ENCODE measurements at regions not wholly inside any gene's neighbourhood (a gene's known extent, or its start where the extent isn't known, plus 50 kb on each side); places are given as distances from the start of the nearest gene placed in this dataset.

DNA sequence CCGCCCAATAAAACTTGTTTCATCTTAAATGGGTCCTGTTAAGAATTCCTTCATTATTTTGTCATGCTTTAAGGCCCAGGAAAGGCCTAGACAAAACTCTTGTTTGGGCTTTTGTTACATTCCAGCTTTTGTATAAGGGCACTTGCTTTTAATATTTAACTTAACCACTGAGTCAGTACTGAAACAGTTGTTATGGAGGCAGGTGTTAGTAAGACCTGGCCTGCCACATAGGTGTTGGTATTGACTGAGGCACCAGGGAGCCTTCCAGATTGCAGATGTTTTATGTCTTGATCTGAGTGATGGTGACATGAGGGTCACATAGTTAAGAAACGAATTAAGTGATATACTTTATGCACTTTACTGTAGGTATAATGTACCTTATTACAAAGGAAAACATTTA, 274.9 kb upstream of the TGFBR2 start:
- TF ChIP-seq, protein P1, sequence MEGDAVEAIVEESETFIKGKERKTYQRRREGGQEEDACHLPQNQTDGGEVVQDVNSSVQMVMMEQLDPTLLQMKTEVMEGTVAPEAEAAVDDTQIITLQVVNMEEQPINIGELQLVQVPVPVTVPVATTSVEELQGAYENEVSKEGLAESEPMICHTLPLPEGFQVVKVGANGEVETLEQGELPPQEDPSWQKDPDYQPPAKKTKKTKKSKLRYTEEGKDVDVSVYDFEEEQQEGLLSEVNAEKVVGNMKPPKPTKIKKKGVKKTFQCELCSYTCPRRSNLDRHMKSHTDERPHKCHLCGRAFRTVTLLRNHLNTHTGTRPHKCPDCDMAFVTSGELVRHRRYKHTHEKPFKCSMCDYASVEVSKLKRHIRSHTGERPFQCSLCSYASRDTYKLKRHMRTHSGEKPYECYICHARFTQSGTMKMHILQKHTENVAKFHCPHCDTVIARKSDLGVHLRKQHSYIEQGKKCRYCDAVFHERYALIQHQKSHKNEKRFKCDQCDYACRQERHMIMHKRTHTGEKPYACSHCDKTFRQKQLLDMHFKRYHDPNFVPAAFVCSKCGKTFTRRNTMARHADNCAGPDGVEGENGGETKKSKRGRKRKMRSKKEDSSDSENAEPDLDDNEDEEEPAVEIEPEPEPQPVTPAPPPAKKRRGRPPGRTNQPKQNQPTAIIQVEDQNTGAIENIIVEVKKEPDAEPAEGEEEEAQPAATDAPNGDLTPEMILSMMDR (IDR thresholded peaks at IDR 0.05), result no peak
- no peak for TF ChIP-seq POLR2A (IDR thresholded peaks at IDR 0.05)
